Tibial nerve (tissue), 4 donors: ENCODE measurements at regions not wholly inside any gene's neighbourhood (a gene's known extent, or its start where the extent isn't known, plus 50 kb on each side); places are given as distances from the start of the nearest gene placed in this dataset.

Source experiments
- CTCF ChIP-seq, 5 experiments: fragments of 200-600 bp in 3 of 5; fragments of 450-650 bp in 2 of 5; sonication (generic) in 3 of 5; IDR thresholded peaks; one replicate each; pipeline ENCODE4 v1.5.1; 2016 to 2019; ENCODE audit warnings: antibody characterized with exemption in 5 of 5, mild to moderate bottlenecking in 3 of 5, moderate library complexity in 2 of 5
- EP300 ChIP-seq, 2 donors: sonication (generic); formaldehyde crosslinking; IDR thresholded peaks; one replicate each; pipeline ENCODE4 v1.6.1; 2017; ENCODE audit warnings: antibody characterized with exemption in 2 of 2, mild to moderate bottlenecking in 1 of 2
- POLR2A ChIP-seq, 2 donors: fragments of 450-650 bp; IDR thresholded peaks; one replicate each; pipeline ENCODE4 v1.6.1; 2017; ENCODE audit warnings: antibody characterized with exemption in 2 of 2, mild to moderate bottlenecking in 2 of 2, moderate library complexity in 2 of 2

GRCh38 chr3:95134693-95135413 lies 1072.0 kb downstream of the NSUN3 start:
- TF ChIP-seq EP300 (IDR thresholded peaks at IDR 0.05) (no peak), CTCF (IDR thresholded peaks at IDR 0.05) (no peak), POLR2A (IDR thresholded peaks at IDR 0.05) (no peak)
